Midbrain (tissue), 1 donor: ENCODE measurements at regions not wholly inside any gene's neighbourhood (a gene's known extent, or its start where the extent isn't known, plus 50 kb on each side); places are given as distances from the start of the nearest gene placed in this dataset.
"Not testable (repeated sequence)": the region's sequence is repeated elsewhere in the genome, so short reads cannot be mapped to it uniquely, and the experiment has no call there.

Source experiments
- DNase-seq: peaks from one replicate; lab custom pipeline; 2025; lab: John Stamatoyannopoulos, UW

GRCh38 chr22:27099946-27100722 is 442.7 kb downstream of the MIAT start:
- DNase-seq, result no peak

- DNase-seq, result no peak
These were observed 443.4 kb downstream of the MIAT start for GRCh38 chr22:27100789-27101188.

- DNase-seq, result no peak
These were observed 443.9 kb downstream of the MIAT start for GRCh38 chr22:27101288-27101687.

GRCh38 chr22:27104449-27104848 is 447.1 kb downstream of the MIAT start:
- DNase-seq, result no peak

- no peak for DNase-seq
These were observed 448.0 kb downstream of the MIAT start for GRCh38 chr22:27105142-27106025.

GRCh38 chr22:27106985-27107384 is 449.6 kb downstream of the MIAT start:
- no peak for DNase-seq

- no peak for DNase-seq
These were observed 450.0 kb downstream of the MIAT start for GRCh38 chr22:27107386-27107785.

- DNase-seq, result no peak
These were observed 450.4 kb downstream of the MIAT start for GRCh38 chr22:27107824-27108223.

GRCh38 chr22:27108425-27109114 is 451.2 kb downstream of the MIAT start:
- peak; percentile 60 for DNase-seq

GRCh38 chr22:27109406-27109805 is 452.0 kb downstream of the MIAT start:
- DNase-seq, result not testable (repeated sequence)

GRCh38 chr22:27110665-27111451 is 453.5 kb downstream of the MIAT start:
- DNase-seq, result no peak

- no peak for DNase-seq
These were observed 454.6 kb downstream of the MIAT start for GRCh38 chr22:27111796-27112672.

- peak; percentile 5 for DNase-seq
These were observed 455.8 kb downstream of the MIAT start for GRCh38 chr22:27113211-27113635.

- DNase-seq, result no peak
These were observed 456.3 kb downstream of the MIAT start for GRCh38 chr22:27113641-27114040.

GRCh38 chr22:27114186-27114585 is 456.8 kb downstream of the MIAT start:
- no peak for DNase-seq

- no peak for DNase-seq
These were observed 458.0 kb downstream of the MIAT start for GRCh38 chr22:27115410-27115809.

GRCh38 chr22:27115816-27116256 is 458.4 kb downstream of the MIAT start:
- DNase-seq, result no peak

- DNase-seq, result no peak
These were observed 459.1 kb downstream of the MIAT start for GRCh38 chr22:27116312-27117086.

GRCh38 chr22:27120036-27120435 is 462.6 kb downstream of the MIAT start:
- DNase-seq, result no peak

- no peak for DNase-seq
These were observed 465.2 kb downstream of the MIAT start for GRCh38 chr22:27122574-27122973.
